Vagina (tissue), 2 donors: ENCODE measurements at regions not wholly inside any gene's neighbourhood (a gene's known extent, or its start where the extent isn't known, plus 50 kb on each side); places are given as distances from the start of the nearest gene placed in this dataset.

Experiments used
- DNase-seq, 2 donors: peaks; one replicate each; pipeline ENCODE4 v3.0.0-alpha.2; 2017; ENCODE audit errors: extremely low spot score in 2 of 2
- H3K27ac ChIP-seq: fragments of 200-600 bp; sonication (generic); one replicate; pipeline ENCODE4 v1.5.1; 2019
- H3K27me3 ChIP-seq: fragments of 200-600 bp; sonication (generic); one replicate; pipeline ENCODE4 v1.5.1; 2019
- H3K36me3 ChIP-seq, 2 donors: fragments of 200-600 bp; sonication (generic); one replicate each; pipeline ENCODE4 v1.5.1; 2017 to 2019
- H3K4me1 ChIP-seq: fragments of 200-600 bp; sonication (generic); one replicate; pipeline ENCODE4 v1.5.1; 2019
- H3K4me3 ChIP-seq, 2 donors: fragments of 200-600 bp; sonication (generic); 1 replicate in 1 of 2; 2 replicates in 1 of 2; pipeline ENCODE4 v1.5.1; 2016 to 2019
- H3K9me3 ChIP-seq: fragments of 200-600 bp; sonication (generic); one replicate; pipeline ENCODE4 v1.5.1; 2019
- CTCF ChIP-seq, 3 experiments: fragments of 450-650 bp in 2 of 3; fragments of 200-600 bp in 1 of 3; sonication (generic) in 1 of 3; IDR thresholded peaks; one replicate each; pipeline ENCODE4 v1.5.1; 2017 to 2019; ENCODE audit warnings: antibody characterized with exemption in 3 of 3, mild to moderate bottlenecking in 2 of 3, moderate library complexity in 2 of 3
- POLR2A ChIP-seq, 2 donors: fragments of 450-650 bp; IDR thresholded peaks; one replicate each; pipeline ENCODE4 v1.6.1; 2017; ENCODE audit warnings: antibody characterized with exemption in 2 of 2, mild to moderate bottlenecking in 2 of 2, moderate library complexity in 2 of 2
- POLR2AphosphoS5 ChIP-seq, 2 donors: sonication (generic); formaldehyde crosslinking; IDR thresholded peaks; one replicate each; pipeline ENCODE4 v1.9.0; 2017; ENCODE audit warnings: antibody characterized with exemption in 2 of 2, mild to moderate bottlenecking in 2 of 2, low read depth in 1 of 2; ENCODE audit not compliant: insufficient read depth in 1 of 2
- intact Hi-C: fragments of 100-400 bp; cut with DNase I; formaldehyde crosslinking; loops from one replicate; pipeline ENCODE4 v1.15.1; 2023

- Histone ChIP-seq H3K27ac (no peak overlapping the region), H3K4me3 (no peak overlapping the region), H3K4me1 (no peaks in the 10 kb centered on the region), H3K27me3 (no peaks in the 10 kb centered on the region), H3K9me3 (no peaks in the 10 kb centered on the region), H3K36me3 (no peaks in the 10 kb centered on the region)
- DNase-seq: no peak
- intact Hi-C loops: no loop called here
- TF ChIP-seq POLR2AphosphoS5 (IDR thresholded peaks at IDR 0.05; ENCODE audit: insufficient read depth in 1 of 2, low read depth in 1 of 2) (no peak), POLR2A (IDR thresholded peaks at IDR 0.05) (no peak), CTCF (IDR thresholded peaks at IDR 0.05) (no peak)
Observed at GRCh38 chr20:58584881-58585752, 66.0 kb upstream of the STX16 start.

GRCh38 chr20:58584051-58584824 is 66.8 kb upstream of the STX16 start:
- H3K4me3 ChIP-seq: no peak overlapping the region
- TF ChIP-seq POLR2AphosphoS5 (IDR thresholded peaks at IDR 0.05; ENCODE audit: insufficient read depth in 1 of 2, low read depth in 1 of 2) (no peak), POLR2A (IDR thresholded peaks at IDR 0.05) (no peak), CTCF (IDR thresholded peaks at IDR 0.05) (no peak)
- H3K36me3 ChIP-seq: no peaks in the 10 kb centered on the region
- intact Hi-C loops: no loop called here
- H3K4me1 ChIP-seq: no peaks in the 10 kb centered on the region
- H3K9me3 ChIP-seq: no peaks in the 10 kb centered on the region
- H3K27ac ChIP-seq: no peak overlapping the region
- H3K27me3 ChIP-seq: no peaks in the 10 kb centered on the region
- DNase-seq: no peak

GRCh38 chr20:58583586-58583985 is 67.5 kb upstream of the STX16 start:
- Histone ChIP-seq H3K4me1 (no peaks in the 10 kb centered on the region), H3K27me3 (no peaks in the 10 kb centered on the region), H3K36me3 (no peaks in the 10 kb centered on the region), H3K4me3 (no peak overlapping the region), H3K9me3 (no peaks in the 10 kb centered on the region), H3K27ac (no peak overlapping the region)
- no peak for TF ChIP-seq POLR2AphosphoS5 (IDR thresholded peaks at IDR 0.05; ENCODE audit: insufficient read depth in 1 of 2, low read depth in 1 of 2)
- no peak for TF ChIP-seq POLR2A (IDR thresholded peaks at IDR 0.05)
- no peak for TF ChIP-seq CTCF (IDR thresholded peaks at IDR 0.05)
- DNase-seq: no peak
- intact Hi-C loops: no loop called here

GRCh38 chr20:58583176-58583575 is 67.9 kb upstream of the STX16 start:
- Histone ChIP-seq H3K36me3 (no peaks in the 10 kb centered on the region), H3K9me3 (no peaks in the 10 kb centered on the region), H3K27me3 (no peaks in the 10 kb centered on the region), H3K27ac (no peak overlapping the region), H3K4me1 (no peaks in the 10 kb centered on the region), H3K4me3 (no peak overlapping the region)
- no peak for DNase-seq
- intact Hi-C loops: no loop called here
- no peak for TF ChIP-seq POLR2A (IDR thresholded peaks at IDR 0.05)
- TF ChIP-seq POLR2AphosphoS5 (IDR thresholded peaks at IDR 0.05; ENCODE audit: insufficient read depth in 1 of 2, low read depth in 1 of 2): no peak
- TF ChIP-seq CTCF (IDR thresholded peaks at IDR 0.05): no peak

- H3K4me1 ChIP-seq: no peaks in the 10 kb centered on the region
- intact Hi-C loops: no loop called here
- DNase-seq: no peak
- no peak overlapping the region for H3K4me3 ChIP-seq
- H3K27me3 ChIP-seq: no peaks in the 10 kb centered on the region
- H3K36me3 ChIP-seq: no peaks in the 10 kb centered on the region
- H3K9me3 ChIP-seq: no peaks in the 10 kb centered on the region
- H3K27ac ChIP-seq: no peak overlapping the region
- no peak for TF ChIP-seq POLR2AphosphoS5 (IDR thresholded peaks at IDR 0.05; ENCODE audit: insufficient read depth in 1 of 2, low read depth in 1 of 2)
- TF ChIP-seq CTCF (IDR thresholded peaks at IDR 0.05): no peak
- no peak for TF ChIP-seq POLR2A (IDR thresholded peaks at IDR 0.05)
Observed at GRCh38 chr20:58580474-58580835, 65.3 kb upstream of the APCDD1L start.
